GM12874 (cell line): ENCODE measurements at regions not wholly inside any gene's neighbourhood (a gene's known extent, or its start where the extent isn't known, plus 50 kb on each side); places are given as distances from the start of the nearest gene placed in this dataset.

ENCODE experiments used
- CTCF ChIP-seq: IDR thresholded peaks from 2 replicates; pipeline ENCODE4 v1.5.1; 2011; ENCODE audit warnings: low read depth, mild to moderate bottlenecking, control low read depth, low read length, moderate library complexity; ENCODE audit not compliant: insufficient read depth

DNA sequence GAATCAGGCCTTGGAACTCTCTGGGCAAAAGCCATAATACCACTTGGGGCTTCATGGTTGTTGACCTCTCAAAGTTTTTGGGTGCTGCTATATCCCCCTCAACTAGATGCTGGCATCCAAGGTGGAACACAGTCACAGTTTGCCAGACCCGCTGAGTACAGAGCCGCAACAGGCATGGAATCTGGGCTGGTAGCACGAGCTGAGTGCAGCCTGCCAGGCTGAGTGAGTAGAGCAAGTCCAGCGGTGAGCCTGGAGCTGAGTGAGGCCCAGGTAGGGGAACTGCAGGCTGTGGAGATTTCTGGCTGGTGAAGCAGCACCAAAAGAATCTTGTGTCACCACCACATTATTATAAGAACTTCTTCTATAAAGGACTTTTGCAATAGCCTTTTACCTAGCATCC is 192.6 kb downstream of the PCDH17 start:
- TF ChIP-seq CTCF = no peak

DNA sequence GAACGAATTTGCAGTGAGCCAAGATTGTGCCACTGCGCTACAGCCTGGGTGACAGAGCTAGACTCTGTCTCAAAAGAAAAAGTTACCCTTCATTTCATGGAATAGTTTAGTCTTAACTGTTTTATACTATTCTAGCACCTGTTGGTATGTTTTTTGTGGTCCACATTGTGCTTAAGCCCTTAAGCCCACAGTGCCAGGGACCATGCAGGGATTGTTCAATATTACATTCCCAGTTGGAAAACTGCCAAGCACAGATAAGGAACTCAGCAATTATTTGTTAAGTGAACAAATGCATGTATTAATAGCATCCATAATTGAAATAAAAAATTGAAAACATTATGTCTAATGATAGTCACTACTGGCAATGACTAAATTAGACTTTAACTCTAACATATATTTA is 193.5 kb downstream of the PCDH17 start:
- no peak for TF ChIP-seq CTCF

GRCh38 chr13:57829496-57829895 is 198.0 kb downstream of the PCDH17 start:
- TF ChIP-seq CTCF = no peak

- no peak for TF ChIP-seq CTCF
Measured at GRCh38 chr13:57832187-57832586, 200.6 kb downstream of the PCDH17 start.

GRCh38 chr13:57837801-57838200 is 206.3 kb downstream of the PCDH17 start:
- TF ChIP-seq CTCF = no peak

DNA sequence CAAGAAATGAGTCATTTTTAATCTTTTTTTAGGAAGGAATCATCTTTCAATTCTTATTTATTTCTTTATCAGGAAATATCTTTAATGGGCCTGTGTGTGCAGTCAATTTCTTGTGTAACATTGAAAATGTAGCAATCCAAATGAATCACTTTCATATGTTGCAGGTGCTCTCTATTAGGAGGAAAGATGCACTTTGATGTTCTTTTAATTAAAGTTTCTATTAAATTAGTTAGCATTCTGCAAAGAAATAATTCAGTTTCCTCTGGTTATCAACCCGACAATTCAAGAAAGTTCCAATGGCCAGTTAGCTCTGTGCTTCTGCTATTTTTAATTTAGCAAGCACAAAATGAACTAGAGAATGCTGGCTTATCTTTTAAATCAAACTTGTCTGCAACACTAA is 212.0 kb downstream of the PCDH17 start:
- no peak for TF ChIP-seq CTCF

DNA sequence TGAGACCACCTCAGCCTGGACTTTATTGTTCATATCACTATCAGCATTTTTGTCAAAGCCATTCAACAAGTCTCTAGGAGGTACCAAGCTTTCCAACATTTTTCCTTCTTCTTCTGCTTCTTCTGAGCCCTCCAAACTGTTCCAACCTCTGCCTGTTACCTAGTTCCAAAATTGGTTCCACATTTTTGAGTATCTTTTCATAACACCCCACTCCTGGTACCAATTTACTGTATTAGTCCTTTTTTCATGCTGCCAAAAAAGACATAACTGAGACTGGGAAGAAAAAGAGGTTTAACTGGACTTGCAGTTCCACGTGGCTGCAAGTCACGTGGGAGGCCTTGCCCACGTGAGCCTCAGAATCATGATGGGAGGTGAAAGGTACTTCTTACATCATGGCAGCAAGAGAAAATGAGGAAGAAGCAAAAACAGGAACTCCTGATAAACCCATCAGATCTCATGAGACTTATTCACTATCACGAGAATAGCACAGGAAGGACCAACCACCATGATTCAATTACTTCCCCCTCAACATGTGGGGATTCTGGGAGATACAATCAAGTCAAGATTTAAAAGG is 215.1 kb downstream of the PCDH17 start:
- no peak for TF ChIP-seq CTCF
